Fibroblast of lung (primary cell): ENCODE measurements at regions not wholly inside any gene's neighbourhood (a gene's known extent, or its start where the extent isn't known, plus 50 kb on each side); places are given as distances from the start of the nearest gene placed in this dataset.

ENCODE experiments used
- DNase-seq, 2 donors: peaks; one replicate each; pipeline versions ENCODE4 v3.0.0 to v3.0.0-alpha.2; 2010; ENCODE audit warnings: low read depth in 2 of 2
- H2AFZ ChIP-seq: 2 replicates; pipeline ENCODE4 v1.5.1; 2012; ENCODE audit warnings: low read length, control low read depth, inconsistent platforms
- H3K27ac ChIP-seq: 2 replicates; pipeline ENCODE4 v1.5.1; 2011; ENCODE audit warnings: low read length, control low read depth; ENCODE audit not compliant: insufficient read depth
- H3K27me3 ChIP-seq: 2 replicates; pipeline ENCODE4 v1.5.1; 2011; ENCODE audit warnings: mild to moderate bottlenecking, low read length; ENCODE audit not compliant: control insufficient read depth, insufficient read depth
- H3K36me3 ChIP-seq: 2 replicates; pipeline ENCODE4 v1.5.1; 2011; ENCODE audit warnings: low read length; ENCODE audit not compliant: control insufficient read depth, insufficient read depth
- H3K4me1 ChIP-seq: 2 replicates; pipeline ENCODE4 v1.5.1; 2011; ENCODE audit warnings: low read length; ENCODE audit not compliant: control insufficient read depth, insufficient read depth; ENCODE audit errors: extremely low read depth
- H3K4me2 ChIP-seq: 2 replicates; pipeline ENCODE4 v1.5.1; 2011; ENCODE audit warnings: low read length, control low read depth; ENCODE audit not compliant: insufficient read depth; ENCODE audit errors: extremely low read depth
- H3K4me3 ChIP-seq, 4 experiments: fragments of 200-600 bp in 1 of 4; sonication (generic) in 1 of 4; replicated peaks in 1 of 4; 2 replicates each; pipeline ENCODE4 v1.5.1; 2011 to 2016; ENCODE audit warnings: low read length in 4 of 4, low read depth in 3 of 4, mild to moderate bottlenecking in 3 of 4, control low read depth in 2 of 4, inconsistent platforms in 1 of 4, mixed read lengths in 1 of 4; ENCODE audit not compliant: insufficient read depth in 1 of 4; ENCODE audit errors: control extremely low read depth in 1 of 4
- H3K79me2 ChIP-seq: 2 replicates; pipeline ENCODE4 v1.5.1; 2012; ENCODE audit warnings: mild to moderate bottlenecking, low read length, inconsistent platforms; ENCODE audit not compliant: control insufficient read depth, insufficient read depth
- H3K9ac ChIP-seq: 2 replicates; pipeline ENCODE4 v1.5.1; 2011; ENCODE audit warnings: mild to moderate bottlenecking, low read length, control low read depth; ENCODE audit not compliant: insufficient read depth
- H3K9me3 ChIP-seq: 2 replicates; pipeline ENCODE4 v1.5.1; 2012; ENCODE audit warnings: low read depth, low read length; ENCODE audit not compliant: control insufficient read depth, insufficient read depth
- H4K20me1 ChIP-seq: 2 replicates; pipeline ENCODE4 v1.5.1; 2011; ENCODE audit warnings: low read length; ENCODE audit not compliant: control insufficient read depth, insufficient read depth; ENCODE audit errors: extremely low read depth
- EZH2 ChIP-seq: IDR thresholded peaks from 2 replicates; pipeline ENCODE4 v1.5.1; 2012; ENCODE audit warnings: low read length, control low read depth, mild to moderate bottlenecking; ENCODE audit errors: missing control alignments
- TF ChIP-seq, protein P1 (sequence below), 2 donors: IDR thresholded peaks in 1 of 2; conservative IDR thresholded peaks in 1 of 2; 1 replicate in 1 of 2; 2 replicates in 1 of 2; pipeline ENCODE4 v1.5.1; 2011 to 2012; ENCODE audit warnings: low read length in 2 of 2, control low read depth in 1 of 2, inconsistent platforms in 1 of 2, low read depth in 1 of 2, mild to moderate bottlenecking in 1 of 2

DNA sequence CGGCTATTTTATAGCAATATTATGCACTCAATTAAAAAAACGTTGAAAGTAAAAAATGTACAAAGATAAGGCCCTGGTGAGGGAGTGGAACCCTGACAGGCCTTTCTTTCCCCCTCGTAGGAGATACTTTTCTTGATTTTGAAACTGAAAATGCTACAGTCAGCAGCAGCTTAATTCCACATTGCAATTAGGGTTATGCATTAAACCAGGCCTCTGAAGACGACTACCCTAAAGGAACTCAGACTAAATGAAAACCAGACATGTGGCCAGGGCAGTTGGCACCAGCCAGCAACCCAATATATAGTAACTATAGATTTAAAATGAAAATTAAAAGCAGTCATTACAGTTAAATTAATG, 463.2 kb upstream of the MAF start:
- Histone ChIP-seq H3K27me3 (no peaks in the 10 kb centered on the region), H3K36me3 (no peaks in the 10 kb centered on the region), H3K4me1 (no peaks in the 10 kb centered on the region), H3K9me3 (no peaks in the 10 kb centered on the region), H3K9ac (no peak overlapping the region), H3K4me3 (no peak overlapping the region), H4K20me1 (no peaks in the 10 kb centered on the region), H3K79me2 (no peaks in the 10 kb centered on the region), H3K4me2 (no peak overlapping the region), H3K27ac (no peak overlapping the region), H2AFZ (no peak overlapping the region)
- DNase-seq = no peak
- no peak for TF ChIP-seq EZH2
- TF ChIP-seq, protein P1, sequence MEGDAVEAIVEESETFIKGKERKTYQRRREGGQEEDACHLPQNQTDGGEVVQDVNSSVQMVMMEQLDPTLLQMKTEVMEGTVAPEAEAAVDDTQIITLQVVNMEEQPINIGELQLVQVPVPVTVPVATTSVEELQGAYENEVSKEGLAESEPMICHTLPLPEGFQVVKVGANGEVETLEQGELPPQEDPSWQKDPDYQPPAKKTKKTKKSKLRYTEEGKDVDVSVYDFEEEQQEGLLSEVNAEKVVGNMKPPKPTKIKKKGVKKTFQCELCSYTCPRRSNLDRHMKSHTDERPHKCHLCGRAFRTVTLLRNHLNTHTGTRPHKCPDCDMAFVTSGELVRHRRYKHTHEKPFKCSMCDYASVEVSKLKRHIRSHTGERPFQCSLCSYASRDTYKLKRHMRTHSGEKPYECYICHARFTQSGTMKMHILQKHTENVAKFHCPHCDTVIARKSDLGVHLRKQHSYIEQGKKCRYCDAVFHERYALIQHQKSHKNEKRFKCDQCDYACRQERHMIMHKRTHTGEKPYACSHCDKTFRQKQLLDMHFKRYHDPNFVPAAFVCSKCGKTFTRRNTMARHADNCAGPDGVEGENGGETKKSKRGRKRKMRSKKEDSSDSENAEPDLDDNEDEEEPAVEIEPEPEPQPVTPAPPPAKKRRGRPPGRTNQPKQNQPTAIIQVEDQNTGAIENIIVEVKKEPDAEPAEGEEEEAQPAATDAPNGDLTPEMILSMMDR (conservative IDR thresholded peaks at IDR 0.05 in 1 of 2, IDR thresholded peaks at IDR 0.05 in 1 of 2; ENCODE audit: low read depth in 1 of 2, low read length in 2 of 2) = no peak

- Histone ChIP-seq H2AFZ (no peak overlapping the region), H3K4me2 (no peak overlapping the region), H4K20me1 (no peaks in the 10 kb centered on the region), H3K4me1 (no peaks in the 10 kb centered on the region), H3K79me2 (no peaks in the 10 kb centered on the region), H3K27me3 (no peaks in the 10 kb centered on the region), H3K9ac (no peak overlapping the region), H3K27ac (no peak overlapping the region), H3K36me3 (no peaks in the 10 kb centered on the region), H3K4me3 (no peak overlapping the region), H3K9me3 (no peaks in the 10 kb centered on the region)
- TF ChIP-seq EZH2 = no peak
- TF ChIP-seq, protein P1 (conservative IDR thresholded peaks at IDR 0.05 in 1 of 2, IDR thresholded peaks at IDR 0.05 in 1 of 2; ENCODE audit: low read depth in 1 of 2, low read length in 2 of 2) = no peak
- no peak for DNase-seq
Observed at GRCh38 chr16:80063031-80063712, 462.6 kb upstream of the MAF start.

GRCh38 chr16:80062361-80063030, 462.0 kb upstream of the MAF start:
- Histone ChIP-seq H3K36me3 (no peaks in the 10 kb centered on the region), H3K27ac (no peak overlapping the region)

More at GRCh38 chr16:80062361-80063030, 462.0 kb upstream of the MAF start:
- no peak for DNase-seq
- Histone ChIP-seq H3K79me2 (no peaks in the 10 kb centered on the region), H3K4me1 (no peaks in the 10 kb centered on the region), H2AFZ (no peak overlapping the region), H3K9me3 (no peaks in the 10 kb centered on the region), H4K20me1 (no peaks in the 10 kb centered on the region), H3K4me2 (no peak overlapping the region), H3K27me3 (no peaks in the 10 kb centered on the region), H3K4me3 (no peak overlapping the region), H3K9ac (no peak overlapping the region)
- TF ChIP-seq EZH2 = no peak
- TF ChIP-seq, protein P1 (conservative IDR thresholded peaks at IDR 0.05 in 1 of 2, IDR thresholded peaks at IDR 0.05 in 1 of 2; ENCODE audit: low read depth in 1 of 2, low read length in 2 of 2) = no peak
